ENCODE measurements at regions not wholly inside any gene's neighbourhood (a gene's known extent, or its start where the extent isn't known, plus 50 kb on each side); places are given as distances from the start of the nearest gene placed in this dataset.
"Not testable (repeated sequence)": the region's sequence is repeated elsewhere in the genome, so short reads cannot be mapped to it uniquely, and the experiment has no call there.

DNA sequence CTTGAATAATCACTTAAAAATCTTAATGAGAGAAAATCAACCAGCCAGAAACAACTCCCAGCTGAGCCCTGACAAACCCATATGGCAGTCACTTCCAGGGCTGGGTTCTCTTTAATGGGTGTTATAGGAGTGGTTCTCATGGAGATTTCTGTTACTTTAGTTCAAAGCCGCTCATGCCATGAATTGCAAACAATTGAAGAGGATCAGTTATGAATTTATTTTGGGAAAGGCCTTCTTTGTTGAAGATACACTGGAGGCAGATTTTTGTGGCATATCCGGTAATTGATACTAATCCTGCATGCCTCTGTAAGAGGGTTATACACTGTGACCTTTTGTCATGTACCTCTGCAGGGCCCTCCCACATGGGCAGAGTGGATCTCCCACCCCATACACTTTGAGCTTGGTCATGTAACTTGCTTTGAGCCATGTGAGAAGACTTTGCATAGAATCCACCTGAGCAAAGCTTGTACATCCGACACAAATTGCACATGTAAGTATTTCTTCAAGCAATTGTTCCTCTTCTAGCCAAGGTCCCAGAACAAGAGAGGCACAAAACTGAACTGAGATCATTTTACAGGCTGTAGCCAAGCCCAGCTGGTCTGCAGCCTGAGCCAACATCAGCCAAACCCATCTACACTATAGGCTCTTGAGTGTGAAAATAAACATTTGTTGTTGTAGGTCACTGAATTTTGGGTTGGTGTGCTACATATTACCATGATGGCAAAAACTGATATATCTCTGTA is 492.3 kb downstream of the PREX1 start:
- intact Hi-C loops (cut with micrococcal nuclease): no loop called here

- intact Hi-C loops (cut with micrococcal nuclease): no loop called here
Measured at GRCh38 chr20:48333707-48334106, 494.1 kb downstream of the PREX1 start.

DNA sequence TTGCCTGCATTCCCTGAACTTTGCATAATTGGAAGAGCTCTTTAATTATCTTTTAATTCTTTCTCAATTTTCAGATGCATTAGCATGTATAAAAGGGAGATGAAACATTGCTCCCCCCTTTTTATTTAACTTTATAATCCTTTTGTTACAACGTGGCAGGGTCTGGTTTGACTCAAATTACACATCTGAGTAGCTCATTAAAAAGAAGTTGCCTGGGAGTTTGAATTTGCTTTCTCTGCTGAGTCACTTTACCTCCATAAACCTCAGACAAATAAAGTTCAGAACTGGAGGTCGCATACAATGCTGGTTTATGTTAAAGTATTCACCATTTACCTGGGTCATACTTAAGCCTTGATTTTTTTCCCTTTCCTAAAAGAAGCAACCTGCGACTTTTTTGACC is 495.2 kb downstream of the PREX1 start:
- intact Hi-C loops (cut with micrococcal nuclease): no loop called here

- intact Hi-C loops (cut with micrococcal nuclease): loop anchor here (2.0 kb wide), 1 partner anchor 607 kb away; no protein-coding TSS in a partner anchor
Measured at GRCh38 chr20:48331518-48332286, 496.1 kb downstream of the PREX1 start.

DNA sequence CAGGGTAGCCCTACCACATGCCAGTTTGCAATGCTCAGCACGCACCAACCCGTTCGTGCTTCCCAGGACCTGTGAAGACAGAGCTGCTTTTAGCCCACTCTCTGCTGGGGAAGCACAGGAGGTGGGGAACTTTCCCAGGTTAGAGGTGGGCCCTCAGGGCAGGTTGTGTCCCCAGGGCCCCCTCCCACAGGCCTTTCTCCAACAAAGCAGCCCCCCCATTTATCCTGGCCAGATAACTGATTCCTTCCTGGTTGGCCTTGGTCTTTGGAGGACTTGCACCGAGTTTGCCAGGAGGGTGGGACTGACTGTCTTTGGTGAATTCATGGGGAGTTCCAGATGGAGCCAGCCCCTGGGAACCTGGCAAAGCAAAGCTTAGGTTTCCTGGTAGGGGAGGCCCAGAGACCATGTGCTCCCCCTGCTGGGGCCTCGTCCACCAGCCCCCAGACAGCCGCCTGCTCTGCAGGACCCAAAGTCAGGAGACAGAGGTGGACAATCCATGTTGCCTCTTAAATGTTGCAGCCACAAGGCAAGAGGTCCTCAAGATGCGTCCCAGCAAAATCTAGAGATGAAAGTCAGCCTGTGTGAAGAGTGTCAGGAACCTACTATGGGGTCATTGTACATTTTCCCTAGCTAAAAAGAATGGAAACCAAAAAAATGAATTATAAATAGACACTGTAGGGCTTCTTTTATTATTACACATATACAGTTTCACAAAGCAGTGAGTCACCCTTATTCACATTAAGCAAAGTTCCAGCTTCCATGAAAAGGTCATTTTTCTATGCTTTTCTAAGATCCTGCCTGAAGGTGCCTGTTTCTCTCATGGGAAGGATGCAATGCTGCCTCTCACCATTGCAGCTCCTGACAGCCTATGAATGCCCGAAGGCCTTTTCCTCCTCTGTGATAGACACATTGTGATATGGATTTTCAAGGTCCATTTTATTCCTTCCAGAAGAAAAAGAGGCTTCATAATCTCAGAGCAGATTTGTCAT is 497.8 kb downstream of the PREX1 start:
- intact Hi-C loops (cut with micrococcal nuclease): loop anchor here (2.0 kb wide), 1 partner anchor 605 kb away; no protein-coding TSS in a partner anchor

DNA sequence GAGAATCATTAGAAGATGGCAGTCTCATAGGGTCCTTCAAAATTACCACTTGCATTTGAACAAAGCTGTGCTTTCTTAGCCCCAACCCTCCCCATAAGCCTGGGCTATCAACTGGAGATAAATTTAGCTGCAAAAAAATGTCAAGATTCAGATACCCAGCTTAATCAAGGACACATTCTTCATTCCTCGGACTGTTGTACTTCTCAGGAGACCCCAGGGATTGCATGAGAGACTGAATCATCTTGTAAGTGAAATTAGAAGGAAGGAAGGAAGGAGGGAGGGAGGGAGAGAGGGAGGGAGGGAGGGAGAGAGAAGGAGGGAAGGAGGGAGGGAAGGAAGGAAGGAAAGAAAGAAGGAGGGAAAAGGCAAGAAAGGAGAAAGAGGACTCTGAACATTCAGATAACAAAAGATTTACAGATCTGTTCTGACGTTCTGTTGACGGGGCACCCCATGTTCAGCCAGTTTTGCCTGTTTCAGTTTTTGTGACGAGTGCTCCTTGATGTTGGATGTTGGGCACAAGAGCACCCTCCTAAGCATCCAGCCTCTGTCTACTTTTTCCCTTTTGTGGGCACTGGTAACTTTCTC is 498.7 kb downstream of the PREX1 start:
- intact Hi-C loops (cut with micrococcal nuclease): no loop called here

- intact Hi-C loops (cut with micrococcal nuclease): not testable (repeated sequence)
Measured at GRCh38 chr20:48327848-48328247, 500.0 kb downstream of the PREX1 start.

DNA sequence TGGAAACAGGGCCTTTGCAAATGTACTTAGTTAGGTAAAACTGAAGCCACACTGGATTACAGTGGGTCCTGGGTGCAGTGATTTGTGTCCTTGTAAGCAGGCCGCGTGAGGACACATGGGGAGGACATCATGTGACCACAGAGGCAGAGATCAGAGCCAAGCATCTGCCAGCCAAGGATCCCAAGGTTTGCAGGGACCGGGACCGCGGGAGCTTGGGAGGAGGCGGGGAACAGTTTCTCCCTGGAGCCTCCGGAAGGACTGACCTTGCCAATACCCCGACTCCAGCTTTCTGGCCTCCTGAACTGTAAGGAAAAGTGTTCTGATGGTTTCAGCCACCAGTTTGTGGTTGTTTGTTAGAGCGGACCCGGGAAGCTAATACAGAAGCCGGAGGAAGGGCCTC is 500.9 kb downstream of the PREX1 start:
- intact Hi-C loops (cut with micrococcal nuclease): no loop called here

DNA sequence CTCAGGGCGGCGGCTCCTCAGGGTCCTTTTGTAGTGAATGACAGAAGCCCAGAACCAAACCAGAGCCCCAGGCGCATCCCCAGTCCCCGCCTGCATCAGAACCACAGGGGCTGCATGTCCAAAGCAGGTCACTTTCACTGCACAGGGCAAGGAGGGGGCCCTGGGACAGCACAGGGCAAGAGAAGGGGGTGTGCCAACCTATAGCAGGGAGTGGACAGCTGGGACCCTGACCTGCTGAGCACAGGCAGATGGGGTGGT is 501.4 kb downstream of the PREX1 start:
- intact Hi-C loops (cut with micrococcal nuclease): no loop called here

DNA sequence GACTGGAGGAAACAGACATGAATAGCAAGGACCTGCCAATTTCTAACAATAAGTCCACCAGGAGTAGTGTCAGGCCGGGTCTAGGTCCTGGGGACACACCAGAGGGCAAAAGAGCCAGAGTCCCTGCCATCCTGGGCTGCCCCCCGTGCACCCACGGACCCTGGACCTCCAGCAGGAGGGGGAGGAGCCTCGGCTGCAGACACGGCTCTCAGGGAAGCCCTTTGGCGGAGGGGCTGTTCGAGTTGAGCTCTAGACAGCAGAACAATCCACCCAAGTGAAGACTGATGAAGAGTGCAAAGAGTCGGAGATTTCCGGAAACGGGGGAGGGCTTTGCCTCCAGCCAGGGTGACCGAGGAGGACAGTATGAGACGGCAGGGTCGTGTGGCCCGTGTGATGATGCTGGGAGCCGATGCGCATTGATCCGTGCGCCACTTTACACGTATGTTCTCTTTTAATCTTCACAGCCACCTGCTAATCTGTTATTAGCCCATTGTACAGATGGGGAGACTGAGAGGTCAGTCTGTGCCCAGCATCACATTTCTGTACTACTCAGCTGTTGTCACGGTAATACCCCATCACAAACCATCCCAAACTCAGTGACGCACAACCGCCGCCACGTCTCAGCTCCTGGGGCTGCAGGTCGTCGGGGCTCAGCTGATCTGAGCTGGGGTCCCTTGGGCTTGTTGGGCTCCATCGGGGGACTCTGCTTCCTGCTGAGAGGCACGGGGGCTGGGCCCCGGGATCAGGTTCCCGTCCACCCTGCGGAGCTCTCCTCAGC is 502.0 kb downstream of the PREX1 start:
- intact Hi-C loops (cut with micrococcal nuclease): no loop called here

GRCh38 chr20:48324744-48325143 is 503.1 kb downstream of the PREX1 start:
- intact Hi-C loops (cut with micrococcal nuclease): no loop called here

GRCh38 chr20:48321271-48321670 is 506.5 kb downstream of the PREX1 start:
- intact Hi-C loops (cut with micrococcal nuclease): no loop called here

- intact Hi-C loops (cut with micrococcal nuclease): no loop called here
Measured at GRCh38 chr20:48319943-48320584, 507.7 kb downstream of the PREX1 start.

DNA sequence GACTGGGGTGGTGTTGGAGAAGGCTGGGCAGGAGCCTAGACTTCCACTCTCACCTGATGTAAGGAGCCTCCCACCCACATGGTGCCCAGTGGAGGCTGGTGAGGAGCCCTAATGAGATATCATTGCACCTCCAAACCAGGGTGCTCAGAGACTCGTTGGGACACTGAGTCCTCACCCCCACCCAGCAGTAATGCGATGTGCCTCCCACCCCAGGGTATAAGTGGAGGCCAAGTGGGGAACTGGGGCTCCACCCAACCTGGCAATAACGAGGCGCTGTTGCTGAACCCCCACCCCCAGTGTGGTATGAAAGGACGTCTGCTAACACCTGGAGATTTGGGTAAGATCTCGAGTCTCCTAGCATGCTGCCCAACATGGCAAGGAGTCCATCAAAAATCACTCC is 510.2 kb downstream of the PREX1 start:
- intact Hi-C loops (cut with micrococcal nuclease): no loop called here

- intact Hi-C loops (cut with micrococcal nuclease): no loop called here
Measured at GRCh38 chr20:48314925-48315592, 512.7 kb downstream of the PREX1 start.

GRCh38 chr20:48313324-48313723 is 514.5 kb downstream of the PREX1 start:
- intact Hi-C loops (cut with micrococcal nuclease): no loop called here

DNA sequence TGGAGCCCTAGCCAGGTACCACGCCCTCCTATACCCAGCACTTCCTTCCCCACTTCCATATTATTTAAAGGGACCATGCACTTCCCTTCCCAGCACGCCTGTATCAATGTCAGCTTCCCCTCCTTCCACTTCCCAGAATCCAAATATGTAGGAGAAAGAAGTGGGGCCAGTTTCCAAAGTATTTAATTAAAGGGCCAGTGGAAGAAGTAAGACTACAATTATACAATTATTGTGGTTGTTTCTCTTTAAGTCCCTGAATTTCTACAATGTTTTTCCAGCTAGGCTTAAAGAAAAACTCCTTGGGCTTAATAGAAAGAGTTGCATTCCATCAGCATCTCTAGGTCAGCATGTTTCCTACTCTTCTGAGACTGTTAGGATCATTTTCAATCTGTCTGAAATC is 515.8 kb downstream of the PREX1 start:
- intact Hi-C loops (cut with micrococcal nuclease): no loop called here

DNA sequence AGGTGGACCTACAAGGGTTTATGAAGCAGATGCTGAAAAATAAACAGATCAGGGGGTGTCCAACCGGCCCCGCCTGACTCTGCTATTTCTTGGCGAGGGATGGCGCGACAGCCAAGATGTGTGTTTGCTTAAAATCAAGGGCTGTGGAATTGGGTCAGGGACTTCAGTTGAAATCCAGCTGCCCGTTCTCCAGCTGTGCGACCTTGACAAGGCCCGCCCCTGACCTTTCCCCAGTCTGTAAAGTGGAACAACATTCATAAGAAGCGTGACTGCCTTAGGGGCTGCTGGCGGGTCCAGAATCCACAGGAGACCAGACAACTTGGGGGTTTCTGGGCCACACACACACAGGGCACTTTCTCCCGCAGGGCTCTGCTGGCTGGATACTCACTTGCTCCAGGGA is 517.5 kb downstream of the PREX1 start:
- intact Hi-C loops (cut with micrococcal nuclease): no loop called here

DNA sequence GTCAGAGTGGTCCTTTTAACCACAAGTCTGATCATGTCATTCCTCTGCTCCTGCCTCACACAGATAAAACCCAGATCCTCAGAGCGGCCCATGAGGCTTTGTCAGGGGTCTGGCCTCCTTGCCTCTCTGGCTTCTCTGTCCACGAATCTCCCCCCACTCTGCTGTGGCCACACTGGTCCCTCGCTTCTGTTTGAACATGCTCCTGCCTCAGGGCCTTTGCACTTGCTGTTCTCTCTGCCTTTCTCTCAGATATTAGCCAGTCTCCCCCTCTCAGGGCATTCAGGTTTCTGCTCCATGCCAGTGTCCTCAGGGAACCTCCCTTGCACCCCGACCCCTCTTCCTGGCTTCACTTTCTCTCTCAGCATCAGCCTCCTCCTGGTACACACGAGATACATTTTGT is 518.5 kb downstream of the PREX1 start:
- intact Hi-C loops (cut with micrococcal nuclease): no loop called here

DNA sequence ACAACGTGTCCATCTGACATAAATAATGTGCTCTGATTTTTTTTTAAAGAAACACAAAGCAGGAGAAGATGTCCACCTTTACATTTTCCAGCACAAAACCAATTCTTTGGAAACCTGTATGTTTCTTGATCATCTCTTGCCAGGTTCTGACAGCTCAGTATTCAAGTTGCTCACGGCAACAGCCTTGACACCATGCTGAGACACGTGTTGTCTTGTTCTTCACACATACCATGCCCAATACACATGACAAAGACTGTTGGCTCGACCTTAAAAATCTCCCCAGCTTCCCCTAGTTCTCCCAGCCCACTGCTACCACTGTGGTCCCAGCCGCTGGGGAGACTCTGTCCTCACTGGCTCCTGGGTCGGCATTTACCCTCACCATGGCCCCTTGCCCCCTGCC is 518.9 kb downstream of the PREX1 start:
- intact Hi-C loops (cut with micrococcal nuclease): no loop called here

Data from T-helper 1 cell treated with Interleukin-12 subunit alpha and Interleukin-12 subunit beta and Interleukin-4 antibody, amounts not matched to agents 30 ng/mL and 1 ng/mL, for 36 hours (primary cell).